ENCODE measurements at regions not wholly inside any gene's neighbourhood (a gene's known extent, or its start where the extent isn't known, plus 50 kb on each side); places are given as distances from the start of the nearest gene placed in this dataset.

DNA sequence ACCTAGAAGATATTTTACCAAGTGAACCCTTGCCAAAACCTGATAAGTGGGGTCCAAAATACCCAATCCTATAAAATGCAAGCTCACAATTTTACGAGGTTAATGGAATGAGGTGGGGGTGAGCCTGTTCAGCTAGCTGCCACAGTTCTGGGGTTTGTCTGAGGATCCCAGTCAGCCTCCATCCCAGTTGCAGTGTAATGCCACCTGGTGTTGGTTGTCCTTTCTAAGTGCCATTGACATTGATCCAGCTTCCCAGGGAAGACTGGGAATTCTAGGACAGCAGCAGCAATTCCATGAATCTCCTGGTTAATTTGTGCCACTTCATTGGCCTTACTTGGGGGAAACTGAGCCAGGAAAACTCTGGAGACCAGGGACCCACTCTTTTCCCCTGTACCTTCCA is 298.3 kb downstream of the RWDD3 start:
- H3K4me3 ChIP-seq (replicated peaks in 1 of 3; ENCODE audit: insufficient read depth in 1 of 3, low read depth in 2 of 3, low read length in 3 of 3), result no peak overlapping the region
- H3K4me1 ChIP-seq (ENCODE audit: insufficient read depth, low read length), result no peaks in the 10 kb centered on the region
- no peak overlapping the region for H3K27ac ChIP-seq (ENCODE audit: extremely low read length, insufficient read depth, low read length)
- no peaks in the 10 kb centered on the region for H3K36me3 ChIP-seq (replicated peaks in 1 of 2; ENCODE audit: control insufficient read depth in 1 of 2, insufficient read depth in 2 of 2, low read length in 2 of 2)
- H3K9ac ChIP-seq (ENCODE audit: insufficient read depth, low read depth, low read length), result no peak overlapping the region
- no peak overlapping the region for H2AFZ ChIP-seq (ENCODE audit: low read length)
- no peak overlapping the region for H3K4me2 ChIP-seq (ENCODE audit: low read depth, low read length)
- in situ Hi-C loops (cut with HindIII; ENCODE audit: extremely low pct_ligation_motif_present, low pct_unique_long_range_greater_than_20kb), result no loop called here
- H4K20me1 ChIP-seq (ENCODE audit: insufficient read depth, low read length), result no peaks in the 10 kb centered on the region
- CTCF ChIA-PET (ENCODE audit: low intra/inter-chr PET ratio, low total read pairs), result no interaction called here
- no peaks in the 10 kb centered on the region for H3K79me2 ChIP-seq (ENCODE audit: insufficient read depth, low read length)
- ATAC-seq (peak; percentile 60), FAIRE-seq (no peak), DNase-seq (ENCODE audit: low spot score) (no peak)
- no peaks in the 10 kb centered on the region for H3K9me3 ChIP-seq (ENCODE audit: low read length)
- WGBS (ENCODE audit: low lambda C conversion rate), result 0% methylated on average over 1 of the region's 1 CpG
- TF ChIP-seq, protein P1, sequence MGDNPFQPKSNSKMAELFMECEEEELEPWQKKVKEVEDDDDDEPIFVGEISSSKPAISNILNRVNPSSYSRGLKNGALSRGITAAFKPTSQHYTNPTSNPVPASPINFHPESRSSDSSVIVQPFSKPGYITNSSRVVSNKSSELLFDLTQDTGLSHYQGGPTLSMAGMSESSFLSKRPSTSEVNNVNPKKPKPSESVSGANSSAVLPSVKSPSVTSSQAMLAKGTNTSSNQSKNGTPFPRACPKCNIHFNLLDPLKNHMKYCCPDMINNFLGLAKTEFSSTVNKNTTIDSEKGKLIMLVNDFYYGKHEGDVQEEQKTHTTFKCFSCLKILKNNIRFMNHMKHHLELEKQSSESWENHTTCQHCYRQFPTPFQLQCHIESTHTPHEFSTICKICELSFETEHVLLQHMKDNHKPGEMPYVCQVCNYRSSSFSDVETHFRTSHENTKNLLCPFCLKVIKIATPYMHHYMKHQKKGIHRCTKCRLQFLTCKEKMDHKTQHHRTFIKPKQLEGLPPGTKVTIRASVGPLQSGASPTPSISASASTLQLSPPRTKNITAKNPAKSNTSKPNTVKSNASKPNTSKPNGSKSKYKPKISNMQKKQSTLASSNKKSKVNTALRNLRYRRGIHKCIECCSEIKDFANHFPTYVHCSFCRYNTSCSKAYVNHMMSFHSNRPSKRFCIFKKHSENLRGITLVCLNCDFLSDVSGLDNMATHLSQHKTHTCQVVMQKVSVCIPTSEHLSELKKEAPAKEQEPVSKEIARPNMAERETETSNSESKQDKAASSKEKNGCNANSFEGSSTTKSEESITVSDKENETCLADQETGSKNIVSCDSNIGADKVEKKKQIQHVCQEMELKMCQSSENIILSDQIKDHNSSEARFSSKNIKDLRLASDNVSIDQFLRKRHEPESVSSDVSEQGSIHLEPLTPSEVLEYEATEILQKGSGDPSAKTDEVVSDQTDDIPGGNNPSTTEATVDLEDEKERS (CRISPR knock-in tag; IDR thresholded peaks at IDR 0.05), result no peak
- TF ChIP-seq STAG1 (CRISPR knock-in tag; IDR thresholded peaks at IDR 0.05) (peak; percentile 14; the same call in 1 of the 2 replicates), ZSCAN21 (CRISPR knock-in tag; IDR thresholded peaks at IDR 0.05; ENCODE audit: borderline replicate concordance) (no peak), MAFF (IDR thresholded peaks at IDR 0.05; ENCODE audit: low read depth, low read length) (peak; percentile 11; the same call in 1 of the 2 replicates), SCMH1 (CRISPR knock-in tag; IDR thresholded peaks at IDR 0.05; ENCODE audit: borderline replicate concordance) (no peak), SMC3 (IDR thresholded peaks at IDR 0.05; ENCODE audit: low read length) (peak; percentile 36; the same call in 1 of the 2 replicates), WIZ (CRISPR knock-in tag; IDR thresholded peaks at IDR 0.05) (no peak)
- TF ChIP-seq, protein P2, sequence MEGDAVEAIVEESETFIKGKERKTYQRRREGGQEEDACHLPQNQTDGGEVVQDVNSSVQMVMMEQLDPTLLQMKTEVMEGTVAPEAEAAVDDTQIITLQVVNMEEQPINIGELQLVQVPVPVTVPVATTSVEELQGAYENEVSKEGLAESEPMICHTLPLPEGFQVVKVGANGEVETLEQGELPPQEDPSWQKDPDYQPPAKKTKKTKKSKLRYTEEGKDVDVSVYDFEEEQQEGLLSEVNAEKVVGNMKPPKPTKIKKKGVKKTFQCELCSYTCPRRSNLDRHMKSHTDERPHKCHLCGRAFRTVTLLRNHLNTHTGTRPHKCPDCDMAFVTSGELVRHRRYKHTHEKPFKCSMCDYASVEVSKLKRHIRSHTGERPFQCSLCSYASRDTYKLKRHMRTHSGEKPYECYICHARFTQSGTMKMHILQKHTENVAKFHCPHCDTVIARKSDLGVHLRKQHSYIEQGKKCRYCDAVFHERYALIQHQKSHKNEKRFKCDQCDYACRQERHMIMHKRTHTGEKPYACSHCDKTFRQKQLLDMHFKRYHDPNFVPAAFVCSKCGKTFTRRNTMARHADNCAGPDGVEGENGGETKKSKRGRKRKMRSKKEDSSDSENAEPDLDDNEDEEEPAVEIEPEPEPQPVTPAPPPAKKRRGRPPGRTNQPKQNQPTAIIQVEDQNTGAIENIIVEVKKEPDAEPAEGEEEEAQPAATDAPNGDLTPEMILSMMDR (CRISPR knock-in tag; IDR thresholded peaks at IDR 0.05), result peak; percentile 50
- TF ChIP-seq, protein P3, sequence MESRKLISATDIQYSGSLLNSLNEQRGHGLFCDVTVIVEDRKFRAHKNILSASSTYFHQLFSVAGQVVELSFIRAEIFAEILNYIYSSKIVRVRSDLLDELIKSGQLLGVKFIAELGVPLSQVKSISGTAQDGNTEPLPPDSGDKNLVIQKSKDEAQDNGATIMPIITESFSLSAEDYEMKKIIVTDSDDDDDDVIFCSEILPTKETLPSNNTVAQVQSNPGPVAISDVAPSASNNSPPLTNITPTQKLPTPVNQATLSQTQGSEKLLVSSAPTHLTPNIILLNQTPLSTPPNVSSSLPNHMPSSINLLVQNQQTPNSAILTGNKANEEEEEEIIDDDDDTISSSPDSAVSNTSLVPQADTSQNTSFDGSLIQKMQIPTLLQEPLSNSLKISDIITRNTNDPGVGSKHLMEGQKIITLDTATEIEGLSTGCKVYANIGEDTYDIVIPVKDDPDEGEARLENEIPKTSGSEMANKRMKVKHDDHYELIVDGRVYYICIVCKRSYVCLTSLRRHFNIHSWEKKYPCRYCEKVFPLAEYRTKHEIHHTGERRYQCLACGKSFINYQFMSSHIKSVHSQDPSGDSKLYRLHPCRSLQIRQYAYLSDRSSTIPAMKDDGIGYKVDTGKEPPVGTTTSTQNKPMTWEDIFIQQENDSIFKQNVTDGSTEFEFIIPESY (CRISPR knock-in tag; IDR thresholded peaks at IDR 0.05), result no peak
- BruUV-seq (replicated peaks), result no TSS peak
- H3K27me3 ChIP-seq (ENCODE audit: control insufficient read depth in 1 of 2, insufficient read depth in 2 of 2, low read length in 2 of 2), result no peaks in the 10 kb centered on the region; a peak in 1 of 5 replicates
- intact Hi-C loops (cut with micrococcal nuclease; ENCODE audit: unreplicated experiment), result loop anchor here (1.0 to 10.0 kb wide), 2 partner anchors 78 to 223 kb away; no protein-coding TSS in a partner anchor
- POLR2A ChIA-PET, result no interaction called here
